Keratinocyte (primary cell): ENCODE measurements at regions not wholly inside any gene's neighbourhood (a gene's known extent, or its start where the extent isn't known, plus 50 kb on each side); places are given as distances from the start of the nearest gene placed in this dataset.

Experiments used
- CTCF ChIP-seq, 3 experiments: IDR thresholded peaks in 1 of 3; conservative IDR thresholded peaks in 1 of 3; optimal IDR thresholded peaks in 1 of 3; 2 replicates in 2 of 3; 3 replicates in 1 of 3; pipeline versions ENCODE3 to v1.5.1; 2011; ENCODE audit warnings: low read length in 3 of 3, mild to moderate bottlenecking in 3 of 3, moderate library complexity in 2 of 3, control low read depth in 1 of 3, inconsistent platforms in 1 of 3; ENCODE audit not compliant: insufficient read depth in 2 of 3; ENCODE audit errors: extremely low read depth in 1 of 3
- EZH2 ChIP-seq: IDR thresholded peaks from one replicate; pipeline ENCODE4 v1.6.1; 2012; ENCODE audit warnings: inconsistent platforms, mild to moderate bottlenecking, low read length, moderate library complexity

GRCh38 chr4:133903029-133903428 is 298.6 kb downstream of the PABPC4L start:
- no peak for TF ChIP-seq EZH2
- no peak for TF ChIP-seq CTCF (optimal IDR thresholded peaks at IDR 0.05 in 1 of 3, IDR thresholded peaks at IDR 0.05 in 1 of 3, conservative IDR thresholded peaks at IDR 0.05 in 1 of 3; ENCODE audit: extremely low read depth in 1 of 3, insufficient read depth in 2 of 3, low read length in 3 of 3)
